ENCODE measurements at regions not wholly inside any gene's neighbourhood (a gene's known extent, or its start where the extent isn't known, plus 50 kb on each side); places are given as distances from the start of the nearest gene placed in this dataset.

DNA sequence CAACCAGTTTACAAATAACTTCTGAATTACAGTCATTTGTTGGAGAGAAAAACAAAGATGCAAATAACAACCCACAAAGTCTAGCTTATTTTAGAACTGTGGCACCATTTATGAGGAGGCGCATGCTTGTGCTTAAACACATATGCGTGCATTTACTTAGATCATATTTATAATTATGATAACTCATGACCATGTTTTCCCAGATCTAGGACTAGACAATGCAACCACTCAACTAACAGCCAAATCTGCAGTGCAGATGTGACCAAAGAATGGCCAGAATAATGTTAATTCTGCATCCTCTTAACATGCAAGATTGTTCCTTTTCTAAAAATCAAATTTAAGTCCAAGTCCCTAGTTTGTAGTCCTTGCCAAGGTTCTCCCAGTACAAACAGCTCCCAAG is 167.3 kb upstream of the FST start:
- intact Hi-C loops (cut with micrococcal nuclease) = no loop called here
- no peaks in the 10 kb centered on the region for H3K4me1 Mint-ChIP-seq
- no peak for DNase-seq

DNA sequence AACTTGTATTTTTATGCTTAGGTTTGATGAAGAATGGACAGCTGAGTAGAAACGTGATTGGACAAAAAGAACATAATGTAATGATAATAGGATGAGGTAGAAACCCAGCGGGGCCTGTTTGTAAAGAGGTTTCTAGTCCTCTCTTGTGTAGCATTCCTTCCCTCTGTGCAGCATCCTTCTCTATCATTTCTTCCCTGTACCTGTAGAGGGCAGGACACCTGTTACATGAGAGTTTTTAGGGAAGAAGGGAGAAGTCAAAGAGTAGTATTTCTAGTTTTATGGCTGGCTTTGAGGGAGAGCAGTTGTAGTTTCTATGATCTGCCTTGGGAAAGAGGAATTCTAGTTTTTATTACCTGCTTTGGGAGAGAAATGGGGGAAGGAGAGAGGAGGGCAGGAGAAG is 162.1 kb upstream of the FST start:
- intact Hi-C loops (cut with micrococcal nuclease) = no loop called here
- H3K9me3 ChIP-seq (replicated peaks in 1 of 2; ENCODE audit: control insufficient read depth in 1 of 2, insufficient read depth in 1 of 2, low read length in 2 of 2) = peaks cover 0 to 5% of the 10 kb centered on the region in 2 donors
- no peaks in the 10 kb centered on the region for H3K4me1 ChIP-seq (ENCODE audit: control insufficient read depth in 1 of 2, insufficient read depth in 2 of 2, low read length in 2 of 2)
- WGBS (ENCODE audit: insufficient coverage) = no CpG with 5 or more reads among the region's 2 CpGs
- peaks cover 0 to 9% (median 4%) of the 10 kb centered on the region in 7 donors for H3K9me3 Mint-ChIP-seq
- DNase-seq = no peak
- H3K27ac Mint-ChIP-seq = no peak overlapping the region
- no peaks in the 10 kb centered on the region for H4K20me1 ChIP-seq (ENCODE audit: insufficient read depth, low read length)
- no peaks in the 10 kb centered on the region for H3K36me3 Mint-ChIP-seq
- no peak overlapping the region for H3K4me2 ChIP-seq (replicated peaks; ENCODE audit: extremely low read depth, low read length, poor library complexity, severe bottlenecking)
- H3K4me3 ChIP-seq (replicated peaks in 1 of 3; ENCODE audit: low read depth in 2 of 3, low read length in 3 of 3) = no peak overlapping the region
- no peak overlapping the region for H3K4me3 Mint-ChIP-seq
- H3K36me3 ChIP-seq (replicated peaks in 1 of 2; ENCODE audit: control insufficient read depth in 1 of 2, insufficient read depth in 2 of 2, low read length in 2 of 2) = no peaks in the 10 kb centered on the region
- no peaks in the 10 kb centered on the region for H3K79me2 ChIP-seq (ENCODE audit: insufficient read depth, low read length)
- no peak overlapping the region for H3K9ac ChIP-seq (ENCODE audit: insufficient read depth, low read length, poor library complexity, severe bottlenecking)
- H3K27me3 ChIP-seq (ENCODE audit: control insufficient read depth in 2 of 2, insufficient read depth in 2 of 2, low read length in 2 of 2) = no peaks in the 10 kb centered on the region
- H3K27ac ChIP-seq (ENCODE audit: low read depth in 1 of 2, low read length in 2 of 2) = no peak overlapping the region
- H3K4me1 Mint-ChIP-seq = no peaks in the 10 kb centered on the region
- no peaks in the 10 kb centered on the region for H3K27me3 Mint-ChIP-seq (ENCODE audit: low read depth in 3 of 3)
- no peak for TF ChIP-seq CTCF (IDR thresholded peaks at IDR 0.05)
- no peak overlapping the region for H2AFZ ChIP-seq (ENCODE audit: insufficient read depth, low read depth, low read length, poor library complexity, severe bottlenecking)

More for the DNA sequence above, 167.3 kb upstream of the FST start:
- no peaks in the 10 kb centered on the region for H3K4me1 ChIP-seq (ENCODE audit: control insufficient read depth in 1 of 2, insufficient read depth in 2 of 2, low read length in 2 of 2)
- no peak for TF ChIP-seq CTCF (IDR thresholded peaks at IDR 0.05)
- H3K9me3 Mint-ChIP-seq = peaks cover 5 to 15% (median 12%) of the 10 kb centered on the region in 7 donors
- WGBS (ENCODE audit: insufficient coverage) = no CpG with 5 or more reads among the region's 2 CpGs
- no peaks in the 10 kb centered on the region for H3K36me3 ChIP-seq (replicated peaks in 1 of 2; ENCODE audit: control insufficient read depth in 1 of 2, insufficient read depth in 2 of 2, low read length in 2 of 2)
- H4K20me1 ChIP-seq (ENCODE audit: insufficient read depth, low read length) = no peaks in the 10 kb centered on the region
- H3K4me3 ChIP-seq (replicated peaks in 1 of 3; ENCODE audit: low read depth in 2 of 3, low read length in 3 of 3) = no peak overlapping the region
- no peak overlapping the region for H3K9ac ChIP-seq (ENCODE audit: insufficient read depth, low read length, poor library complexity, severe bottlenecking)
- H3K27ac Mint-ChIP-seq = no peak overlapping the region
- no peaks in the 10 kb centered on the region for H3K79me2 ChIP-seq (ENCODE audit: insufficient read depth, low read length)
- no peak overlapping the region for H3K4me2 ChIP-seq (replicated peaks; ENCODE audit: extremely low read depth, low read length, poor library complexity, severe bottlenecking)
- no peak overlapping the region for H3K4me3 Mint-ChIP-seq
- peaks cover 0 to 5% of the 10 kb centered on the region in 2 donors for H3K9me3 ChIP-seq (replicated peaks in 1 of 2; ENCODE audit: control insufficient read depth in 1 of 2, insufficient read depth in 1 of 2, low read length in 2 of 2)
- H3K36me3 Mint-ChIP-seq = no peaks in the 10 kb centered on the region
- no peaks in the 10 kb centered on the region for H3K27me3 ChIP-seq (ENCODE audit: control insufficient read depth in 2 of 2, insufficient read depth in 2 of 2, low read length in 2 of 2)
- no peak overlapping the region for H2AFZ ChIP-seq (ENCODE audit: insufficient read depth, low read depth, low read length, poor library complexity, severe bottlenecking)
- no peak overlapping the region for H3K27ac ChIP-seq (ENCODE audit: low read depth in 1 of 2, low read length in 2 of 2)
- H3K27me3 Mint-ChIP-seq (ENCODE audit: low read depth in 3 of 3) = no peaks in the 10 kb centered on the region

Data from CD14-positive monocyte (primary cell).